NCI-H524 (cell line): ENCODE measurements at regions not wholly inside any gene's neighbourhood (a gene's known extent, or its start where the extent isn't known, plus 50 kb on each side); places are given as distances from the start of the nearest gene placed in this dataset.

Experiments
- DNase-seq, 2 experiments: peaks; one replicate each; lab custom pipeline; 2025; lab: John Stamatoyannopoulos, UW

DNA sequence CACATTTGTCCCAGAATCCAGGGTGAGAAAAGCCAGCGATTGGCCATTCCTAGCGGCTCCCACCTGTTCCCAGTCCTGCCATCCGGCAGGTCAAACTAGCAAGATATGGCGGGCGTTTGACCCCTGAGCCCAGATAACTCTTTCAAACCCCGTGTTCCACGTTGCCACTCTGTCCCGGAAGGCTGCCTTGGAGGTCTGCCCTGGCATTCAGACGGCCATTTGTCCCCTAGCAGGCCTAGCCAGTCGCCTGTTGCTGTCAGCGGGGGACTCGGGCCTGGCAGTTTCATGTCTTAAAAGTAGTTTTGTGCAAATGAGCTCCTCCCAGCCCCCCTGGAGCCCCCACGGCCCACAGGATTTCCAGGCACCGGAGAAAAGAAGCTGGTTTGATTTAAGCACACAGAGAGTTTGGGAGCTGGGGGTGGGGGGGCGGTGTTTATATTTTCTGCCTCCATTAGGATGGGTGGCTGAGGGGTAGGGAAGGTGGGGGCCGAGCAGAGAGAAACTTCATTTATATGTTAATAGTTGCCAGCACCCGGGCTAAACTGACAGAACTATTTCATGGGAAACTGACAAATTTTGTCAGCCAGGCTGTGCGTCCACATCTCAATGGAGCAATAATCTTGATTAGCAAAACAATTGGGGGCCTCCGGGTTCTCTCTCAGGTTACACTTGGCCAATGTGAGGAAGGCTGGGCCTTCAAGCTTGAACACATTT lies 240.9 kb upstream of the SALL1 start:
- DNase-seq: no peak

DNA sequence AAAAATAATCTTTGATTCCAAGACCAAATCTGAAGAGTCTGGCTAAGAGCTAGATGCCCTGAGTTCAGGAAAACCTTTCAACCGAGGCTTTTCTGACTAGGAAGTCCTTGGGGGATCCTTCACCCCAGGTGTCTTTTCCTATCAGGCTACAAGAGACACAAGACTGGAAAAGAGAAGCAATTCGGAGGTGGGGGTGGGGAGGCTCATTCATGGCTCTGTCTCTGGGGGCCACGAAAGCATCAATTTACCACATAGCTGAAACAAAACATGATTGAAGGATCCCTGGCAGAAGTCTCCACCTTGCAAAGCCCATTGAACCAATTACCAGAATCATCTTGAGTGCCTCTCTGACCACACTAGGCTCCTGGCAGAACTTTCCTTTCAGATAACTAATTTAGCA lies 239.8 kb upstream of the SALL1 start:
- DNase-seq: no peak

DNA sequence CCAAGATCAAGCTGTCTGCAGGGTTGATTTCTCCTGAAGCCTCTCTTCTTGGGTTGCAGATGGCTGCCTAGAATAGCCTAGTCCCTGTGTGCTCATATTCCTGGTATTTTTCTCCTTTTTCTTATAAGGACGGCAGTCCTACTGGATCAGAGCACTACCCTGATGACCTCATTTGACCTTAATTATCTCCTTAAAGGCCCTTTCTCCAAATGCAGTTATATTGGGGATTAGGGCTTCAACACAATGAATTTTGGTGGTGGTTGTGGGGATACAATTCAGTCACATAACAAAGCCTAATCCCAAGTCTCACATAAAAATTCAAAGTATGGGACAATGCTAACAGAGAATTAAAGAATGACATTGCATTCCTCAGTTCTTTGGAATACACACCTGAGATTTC lies 238.8 kb upstream of the SALL1 start:
- DNase-seq: no peak

DNA sequence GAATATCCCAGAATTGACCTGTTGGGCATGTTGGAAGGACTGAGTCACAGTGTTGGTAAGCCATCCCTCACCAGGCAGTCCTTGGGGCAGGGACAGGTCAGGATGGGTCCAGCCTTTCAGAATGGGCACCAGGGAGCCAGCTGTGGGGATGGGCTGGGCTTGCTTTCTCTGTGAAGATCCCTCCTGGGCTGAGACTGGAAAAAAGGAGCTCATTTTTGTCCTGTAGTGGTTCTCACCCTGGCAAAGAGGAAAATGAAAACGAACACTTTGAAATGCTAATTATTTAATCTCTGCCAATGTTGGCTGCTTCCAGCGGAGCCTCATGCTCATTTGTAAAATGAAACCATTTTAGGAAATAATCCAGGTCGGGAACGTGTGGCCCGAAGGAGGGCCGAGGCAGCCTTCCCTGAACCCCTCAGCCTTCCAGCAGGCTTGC lies 237.5 kb upstream of the SALL1 start:
- no peak for DNase-seq

DNA sequence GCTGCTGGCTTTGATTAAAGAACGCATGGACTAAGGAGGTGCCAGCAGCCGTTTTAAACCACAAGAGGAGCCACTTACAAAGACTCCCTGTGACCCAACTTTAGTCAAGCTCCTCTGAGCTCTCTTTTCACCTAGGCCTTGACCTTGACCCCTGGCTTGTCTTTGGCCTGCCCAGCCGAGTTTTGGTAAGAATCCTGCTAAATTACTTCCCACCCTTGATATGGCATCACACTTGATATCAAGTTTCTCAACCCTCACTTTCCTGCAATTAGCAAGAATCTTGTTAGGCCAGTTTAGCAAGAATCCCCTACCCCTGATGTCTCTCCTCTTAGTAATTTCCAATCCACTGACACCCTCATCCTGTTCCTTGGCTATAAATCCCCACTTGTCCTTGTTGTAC lies 232.8 kb upstream of the SALL1 start:
- no peak for DNase-seq

DNA sequence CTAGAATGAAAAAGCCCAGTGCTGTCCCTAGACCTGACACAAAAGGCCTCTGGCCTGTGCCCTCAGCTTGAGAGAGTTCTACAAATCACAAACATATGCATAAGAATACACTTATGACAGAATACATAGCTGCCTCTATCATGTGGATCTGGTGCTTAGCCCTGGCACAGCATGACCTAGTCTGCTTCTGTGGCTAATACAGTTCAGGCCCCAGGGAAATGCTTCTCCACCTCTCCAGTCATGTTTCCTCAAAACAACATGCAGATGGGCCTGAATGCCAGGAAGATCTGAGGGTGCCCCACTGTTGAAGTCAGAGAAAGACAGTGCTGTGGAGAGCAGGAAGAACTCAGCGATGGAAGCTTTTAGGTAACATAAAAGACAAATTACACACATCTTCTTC lies 231.9 kb upstream of the SALL1 start:
- no peak for DNase-seq

DNA sequence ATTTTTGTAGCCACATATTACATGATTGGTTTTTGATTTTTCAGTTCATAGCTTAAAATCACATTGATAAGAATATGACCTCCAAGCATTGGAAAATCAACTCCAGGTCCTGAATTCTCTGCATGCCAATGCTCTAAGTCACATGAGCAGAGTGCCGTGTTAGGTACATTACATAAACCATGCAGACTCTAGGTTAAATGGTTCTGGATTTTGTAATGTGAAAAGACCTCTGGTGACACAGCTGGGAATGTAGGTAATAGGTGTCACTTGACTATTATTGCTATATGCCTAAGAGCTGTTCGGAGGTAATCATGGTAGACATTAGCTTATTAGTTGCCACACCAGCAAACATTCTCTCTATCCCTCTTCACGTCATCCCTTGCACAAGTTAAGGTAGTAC lies 231.1 kb upstream of the SALL1 start:
- no peak for DNase-seq

DNA sequence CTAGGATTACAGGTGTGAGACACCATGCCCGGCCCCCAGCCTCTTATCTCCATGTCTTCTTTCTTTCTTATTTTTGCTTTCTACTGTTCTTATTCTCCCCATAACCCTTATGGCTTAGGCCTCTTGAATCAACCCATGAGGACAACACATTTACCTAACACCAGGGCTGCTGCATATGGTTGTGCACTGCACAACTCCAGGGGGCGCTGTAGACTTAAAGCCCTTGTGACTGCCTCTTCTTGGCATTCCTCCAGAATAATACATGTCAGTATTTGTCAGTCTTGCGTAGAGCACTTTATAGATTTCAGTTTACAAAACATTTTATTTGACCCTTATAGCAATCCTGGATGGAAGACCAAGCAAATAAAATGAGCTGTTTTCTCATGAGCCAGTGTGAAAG lies 225.0 kb upstream of the SALL1 start:
- no peak for DNase-seq

DNA sequence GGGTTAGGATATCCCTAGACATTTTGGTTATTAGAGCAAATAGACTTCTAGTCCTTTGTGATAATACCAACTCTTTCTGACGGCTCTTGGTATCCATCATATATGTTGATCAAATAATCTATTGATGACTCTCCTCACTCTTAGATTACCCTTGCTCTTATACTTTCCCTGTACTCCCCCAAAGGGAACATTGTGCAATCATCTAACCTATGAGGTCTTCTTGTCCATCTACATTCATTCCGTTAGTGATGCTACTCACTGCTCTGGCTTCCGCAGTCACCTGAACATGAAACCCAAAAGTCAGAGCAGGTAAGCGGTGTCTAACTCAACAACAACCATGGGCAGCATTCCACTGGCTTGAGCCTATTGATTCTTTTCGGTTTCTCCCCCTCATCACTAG lies 223.7 kb upstream of the SALL1 start:
- no peak for DNase-seq

DNA sequence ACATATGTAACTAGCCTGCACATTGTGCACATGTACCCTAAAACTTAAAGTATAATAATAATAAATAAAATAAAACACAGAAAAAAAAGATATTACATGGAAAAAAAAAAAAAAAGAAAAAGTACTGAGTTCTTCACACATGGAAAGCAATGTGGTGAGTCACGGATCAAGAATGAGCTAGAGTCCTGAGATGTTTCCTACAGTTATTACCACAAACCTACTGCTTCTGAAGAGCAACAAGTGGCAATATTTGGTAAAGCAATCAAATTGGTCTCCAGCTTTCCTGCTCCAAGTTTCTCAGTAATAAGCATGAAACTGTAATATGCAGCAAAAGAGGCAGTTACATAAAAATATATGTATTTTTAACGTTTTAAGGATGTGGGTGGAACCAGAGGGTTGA lies 223.3 kb upstream of the SALL1 start:
- no peak for DNase-seq

DNA sequence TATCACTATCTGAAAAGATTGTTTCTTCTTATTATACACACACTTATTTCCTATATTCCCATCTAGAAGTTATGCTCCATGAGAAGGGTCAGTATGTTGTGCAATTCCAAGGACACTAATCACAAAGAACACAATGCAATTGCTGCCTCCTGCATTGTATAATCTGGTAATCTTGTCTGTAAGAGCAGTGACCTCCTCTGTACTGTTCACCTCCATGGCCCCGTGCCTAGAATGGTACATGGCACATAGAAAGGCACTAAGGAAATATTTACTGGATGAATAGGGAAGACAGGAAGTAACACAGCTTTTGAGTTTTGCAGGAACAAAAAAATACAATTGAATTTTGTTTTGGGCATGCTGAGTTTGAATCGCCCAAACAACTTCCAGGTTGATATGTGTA lies 214.6 kb upstream of the SALL1 start:
- no peak for DNase-seq

DNA sequence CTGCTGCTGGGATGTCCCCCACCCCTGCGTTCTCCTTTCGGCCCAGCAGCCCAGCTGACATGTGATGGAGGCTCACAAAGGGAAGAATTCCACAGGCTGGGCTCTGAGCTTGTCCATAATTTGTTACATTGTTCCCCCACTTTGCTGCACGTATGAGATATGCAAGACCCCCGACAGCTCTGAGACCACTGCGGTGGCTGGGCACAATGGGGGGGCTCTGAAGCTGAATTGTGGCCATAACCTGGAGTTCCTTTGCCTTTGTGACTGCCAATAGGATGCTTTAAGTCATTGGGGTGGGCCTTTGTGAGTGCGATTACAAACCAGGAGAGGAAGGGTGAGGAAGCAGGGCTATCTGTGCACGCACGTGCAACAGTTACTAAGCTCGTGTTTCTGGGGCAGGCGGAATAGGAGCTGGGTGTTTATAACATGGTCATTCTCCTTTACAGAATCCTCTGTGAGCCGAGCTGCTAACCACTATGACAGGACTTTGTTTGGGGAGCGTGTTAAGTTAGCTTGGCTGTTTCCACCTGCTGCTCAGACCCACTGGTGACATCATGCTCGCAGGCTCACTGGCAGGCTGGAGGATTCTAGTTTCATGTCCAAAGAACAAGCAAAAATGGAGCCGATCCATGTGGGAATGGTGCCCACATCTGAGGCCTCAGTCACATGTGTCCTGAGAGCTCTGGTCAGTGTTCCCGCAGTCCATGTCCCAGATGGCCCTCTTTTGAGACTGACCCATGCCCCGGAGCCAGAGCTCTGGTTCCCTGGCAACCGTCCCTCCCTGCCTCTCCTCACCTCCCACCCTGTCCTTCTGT lies 208.3 kb upstream of the SALL1 start:
- DNase-seq: no peak

DNA sequence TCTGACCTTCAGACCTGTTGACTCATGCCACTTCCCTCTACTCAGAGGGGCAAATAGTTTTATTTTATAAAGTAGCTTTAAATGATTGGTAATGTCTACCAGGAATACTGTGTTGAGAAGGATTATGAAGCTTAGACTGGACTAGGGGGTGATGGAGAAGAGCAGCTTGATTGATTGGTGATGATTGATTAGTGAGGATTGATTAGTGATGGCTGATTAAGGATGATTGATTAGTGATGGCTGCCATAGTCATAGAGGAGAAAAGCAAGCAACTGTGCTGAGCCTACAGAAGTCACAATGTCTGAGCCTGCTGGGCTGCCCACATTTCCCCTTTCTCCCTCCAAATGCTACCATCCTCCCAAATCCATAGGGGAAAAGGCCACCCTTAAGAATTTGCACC lies 206.8 kb upstream of the SALL1 start:
- no peak for DNase-seq

DNA sequence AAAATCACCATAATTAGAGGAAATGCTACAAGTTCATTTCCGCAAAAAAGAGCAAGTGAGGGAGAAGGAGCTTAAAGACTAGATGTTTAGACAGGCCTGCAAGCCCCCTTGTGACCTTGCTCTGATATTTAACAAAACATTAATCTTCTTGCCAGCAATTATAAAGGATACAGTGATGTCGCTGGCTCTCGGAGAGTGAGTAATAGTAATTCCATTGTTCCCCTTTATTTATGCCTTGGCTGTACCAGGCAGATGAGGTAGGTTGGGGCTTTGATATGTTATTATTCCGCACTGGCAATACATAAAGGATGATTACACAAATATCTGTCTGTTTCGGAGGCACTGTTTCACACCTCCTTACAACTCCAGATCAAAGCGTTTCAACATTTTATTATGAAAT lies 204.8 kb upstream of the SALL1 start:
- DNase-seq: no peak

DNA sequence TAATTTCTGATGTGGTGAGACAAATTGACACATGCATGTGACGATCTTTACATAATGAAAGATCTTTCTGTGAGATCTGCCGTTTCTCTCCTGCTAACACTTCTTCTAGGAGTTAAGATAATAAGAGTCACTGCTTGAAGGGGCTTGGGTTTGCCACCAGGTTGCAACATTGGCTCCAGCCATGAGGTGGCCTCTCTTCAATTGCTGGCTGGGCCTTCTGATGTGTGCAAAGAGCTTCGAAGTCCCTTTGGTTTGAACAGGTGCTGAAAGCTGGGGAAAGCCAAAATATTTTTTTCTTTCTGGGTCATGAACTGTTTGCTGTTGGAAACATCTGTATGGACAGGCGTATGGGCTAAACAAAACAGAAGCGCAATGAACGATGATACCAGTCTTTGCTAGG lies 204.1 kb upstream of the SALL1 start:
- DNase-seq: no peak

DNA sequence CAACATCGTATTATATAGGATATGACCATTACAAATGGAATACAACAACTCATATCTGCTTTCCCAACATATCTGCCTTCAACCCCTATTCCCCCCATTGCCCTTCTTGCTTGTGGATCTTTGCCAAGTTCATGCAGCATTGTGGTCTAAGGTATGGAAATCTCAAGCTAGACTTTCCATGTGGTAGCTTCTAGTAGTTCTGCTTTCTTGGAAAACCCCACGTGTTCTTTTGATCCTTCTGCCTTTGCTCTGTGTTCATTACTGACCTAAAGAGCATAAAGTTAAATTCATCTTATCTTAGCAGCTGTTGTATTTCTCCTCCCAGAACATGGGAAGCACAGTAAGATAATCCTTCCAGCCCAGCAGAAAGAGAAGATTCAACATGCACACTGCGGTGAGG lies 202.0 kb upstream of the SALL1 start:
- no peak for DNase-seq

DNA sequence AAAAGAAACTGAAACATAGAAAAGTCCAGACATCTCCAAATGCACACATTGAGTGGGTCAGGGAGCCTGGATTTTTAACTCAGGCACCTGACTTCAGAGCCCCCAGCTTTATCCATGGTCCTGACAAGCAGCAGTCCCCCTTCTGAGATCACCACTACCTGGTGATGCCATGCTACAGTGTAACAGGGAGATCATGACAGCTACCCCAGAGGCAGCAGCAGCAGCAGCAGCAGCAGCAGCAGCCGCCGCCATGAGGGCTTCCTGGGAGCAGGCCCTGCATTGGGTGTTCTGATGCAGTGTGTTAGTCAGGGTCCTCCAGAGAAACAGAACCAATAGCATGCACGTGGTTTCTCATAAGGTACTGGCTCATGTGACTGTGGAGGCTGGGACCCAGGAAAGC lies 198.6 kb upstream of the SALL1 start:
- DNase-seq: no peak

DNA sequence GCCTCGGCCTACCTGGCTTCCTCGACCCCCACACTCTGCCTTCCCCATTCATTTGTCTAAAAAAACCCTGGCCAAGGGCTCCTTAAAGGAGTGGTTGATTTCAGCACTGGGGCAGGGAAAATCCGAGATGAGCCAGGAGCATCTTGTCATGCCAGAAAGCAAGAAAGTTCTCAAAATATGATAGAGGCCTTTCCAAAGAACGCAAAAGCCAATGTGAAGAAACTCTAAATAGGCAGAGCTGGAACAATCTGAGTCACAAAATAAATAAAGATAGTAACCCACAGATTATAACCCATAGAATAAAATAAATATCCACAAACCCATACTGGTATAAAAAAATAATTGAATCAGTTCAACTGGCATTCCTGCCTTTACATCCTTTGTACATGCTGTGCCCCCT lies 192.3 kb upstream of the SALL1 start:
- DNase-seq: no peak

DNA sequence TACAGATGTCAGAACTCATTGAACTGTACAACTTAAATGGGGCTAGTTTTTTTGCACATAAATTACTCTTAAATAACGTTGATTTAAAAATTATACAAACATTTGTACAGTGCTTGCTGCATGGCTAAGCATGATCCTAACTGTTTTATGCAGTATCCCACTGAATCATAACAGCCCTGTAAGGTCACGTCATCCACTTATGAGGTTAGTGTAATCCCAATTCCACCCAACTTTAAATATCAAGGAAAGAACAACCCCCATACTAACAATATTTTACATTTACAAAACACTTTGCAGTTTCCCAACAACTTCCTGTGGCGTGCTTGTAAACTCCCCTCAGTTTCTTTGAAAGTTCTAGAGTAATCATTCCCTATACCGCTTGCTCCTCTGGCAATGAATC lies 190.1 kb upstream of the SALL1 start:
- no peak for DNase-seq

DNA sequence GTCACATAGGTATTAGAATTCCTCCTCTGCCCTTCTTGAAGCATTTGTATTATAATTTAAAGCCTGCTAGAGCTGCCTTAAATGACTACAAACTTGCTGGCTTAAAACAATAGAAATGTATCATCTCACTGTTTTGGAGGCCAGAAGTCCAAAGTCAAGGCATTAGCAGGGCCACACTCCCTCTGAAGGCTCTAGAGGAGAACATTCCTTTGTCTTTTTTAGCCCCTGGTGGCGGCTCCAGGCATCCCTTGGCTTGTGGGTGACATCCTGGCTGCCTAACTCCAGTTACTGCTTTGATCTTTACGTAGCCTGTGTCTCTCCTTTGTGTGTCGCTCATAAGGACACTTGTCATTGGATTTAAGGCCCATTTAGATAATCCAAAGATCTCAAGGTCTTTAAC lies 186.6 kb upstream of the SALL1 start:
- DNase-seq: no peak

DNA sequence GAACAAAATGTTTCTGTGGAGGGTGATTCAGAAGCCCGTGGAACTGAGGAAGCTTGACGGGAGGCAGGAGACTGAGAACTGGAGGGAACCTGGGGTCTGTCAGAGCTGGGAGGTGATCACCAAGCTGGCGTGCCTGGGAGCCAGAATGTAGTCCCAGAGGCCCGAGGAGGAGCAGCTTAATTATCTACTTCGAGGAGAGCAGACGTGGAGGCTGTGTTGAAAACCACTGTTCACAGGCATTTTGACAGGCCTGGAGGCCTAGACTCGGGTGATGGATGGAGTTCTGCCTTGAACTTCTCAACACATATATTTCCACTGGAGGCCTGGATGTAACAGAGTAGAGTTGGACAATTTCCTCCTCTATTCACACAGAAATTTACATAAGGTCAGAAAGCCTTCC lies 177.7 kb upstream of the SALL1 start:
- DNase-seq: no peak

DNA sequence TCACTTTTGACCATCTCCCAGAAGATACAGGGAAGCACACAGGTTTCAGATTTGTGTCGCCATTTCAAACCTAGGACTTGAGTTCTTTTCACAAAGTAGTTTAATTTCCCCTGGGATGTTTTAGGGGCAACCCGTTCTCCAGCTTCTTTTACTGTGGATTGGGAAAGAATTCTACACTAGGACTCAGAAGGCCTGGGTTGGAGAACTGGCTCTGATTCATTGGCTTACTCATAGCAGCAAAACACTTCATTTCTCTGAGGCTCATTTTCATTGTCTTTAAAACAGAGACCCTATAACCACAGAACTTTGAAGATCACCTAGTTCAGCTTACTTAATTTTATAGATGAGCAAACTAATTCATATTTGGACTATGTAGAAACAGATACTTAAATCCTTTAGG lies 175.9 kb upstream of the SALL1 start:
- no peak for DNase-seq

DNA sequence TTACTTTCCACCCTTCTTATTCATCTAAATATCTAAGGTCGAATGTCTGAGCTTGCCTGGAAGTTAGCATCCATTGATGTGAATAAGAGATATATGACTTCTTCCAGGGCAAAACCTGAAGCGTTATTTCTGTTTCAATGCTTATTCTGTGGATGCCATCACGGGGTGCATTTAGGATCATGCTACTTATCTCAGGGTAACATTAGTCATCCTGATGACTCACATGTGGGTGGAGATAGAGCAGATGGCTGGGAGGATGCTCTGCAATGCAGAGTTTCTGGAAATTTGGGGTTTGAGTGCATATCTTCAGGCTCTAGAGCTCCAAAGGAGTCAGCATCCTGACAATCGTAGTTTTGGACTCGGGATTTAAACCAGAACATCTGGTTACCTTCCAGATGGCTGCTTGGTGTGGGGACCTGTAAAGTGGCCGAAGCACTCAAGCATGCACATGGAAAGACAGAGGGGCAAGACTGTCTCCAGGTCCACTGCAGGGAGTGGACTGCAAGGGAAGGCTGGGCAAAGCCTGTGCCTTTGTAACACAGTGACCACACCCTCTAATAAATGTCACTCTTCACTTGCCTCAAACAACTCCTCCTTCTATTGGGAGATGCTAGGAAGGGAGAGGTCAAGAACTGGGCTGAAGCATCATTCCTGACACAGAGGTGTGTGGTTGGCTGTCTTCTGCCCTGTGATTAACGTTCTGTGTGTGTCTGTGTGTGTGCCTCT lies 175.2 kb upstream of the SALL1 start:
- DNase-seq: no peak
